BE2C (cell line): ENCODE measurements at regions not wholly inside any gene's neighbourhood (a gene's known extent, or its start where the extent isn't known, plus 50 kb on each side); places are given as distances from the start of the nearest gene placed in this dataset.

Source experiments
- DNase-seq: peaks from one replicate; pipeline ENCODE4 v3.0.0-alpha.2; 2020
- H3K27me3 ChIP-seq: fragments of 250-450 bp; sonication (Bioruptor Pico); 2 replicates; pipeline ENCODE4 v1.5.1; 2020; ENCODE audit warnings: mild to moderate bottlenecking
- H3K36me3 ChIP-seq: fragments of 250-450 bp; sonication (Bioruptor Pico); 2 replicates; pipeline ENCODE4 v1.5.1; 2020; ENCODE audit warnings: mild to moderate bottlenecking
- H3K4me1 ChIP-seq: fragments of 250-450 bp; sonication (Bioruptor Pico); 2 replicates; pipeline ENCODE4 v1.5.1; 2020
- H3K4me3 ChIP-seq: 2 replicates; pipeline ENCODE4 v1.5.1; 2011; ENCODE audit warnings: low read depth, low read length
- H3K9me3 ChIP-seq: fragments of 250-450 bp; sonication (Bioruptor Pico); 2 replicates; pipeline ENCODE4 v1.5.1; 2020
- TF ChIP-seq, protein P1 (sequence below): IDR thresholded peaks from 2 replicates; pipeline ENCODE4 v1.5.1; 2012; ENCODE audit warnings: mild to moderate bottlenecking, low read depth, low read length

GRCh38 chr4:159735281-159736207, 632.7 kb downstream of the RAPGEF2 start:
- 0 out of 2 replicates have a peak, but pooled peaks cover 4% of the 10 kb centered on the region for H3K4me1 ChIP-seq
- H3K36me3 ChIP-seq, result no peaks in the 10 kb centered on the region
- TF ChIP-seq, protein P1, sequence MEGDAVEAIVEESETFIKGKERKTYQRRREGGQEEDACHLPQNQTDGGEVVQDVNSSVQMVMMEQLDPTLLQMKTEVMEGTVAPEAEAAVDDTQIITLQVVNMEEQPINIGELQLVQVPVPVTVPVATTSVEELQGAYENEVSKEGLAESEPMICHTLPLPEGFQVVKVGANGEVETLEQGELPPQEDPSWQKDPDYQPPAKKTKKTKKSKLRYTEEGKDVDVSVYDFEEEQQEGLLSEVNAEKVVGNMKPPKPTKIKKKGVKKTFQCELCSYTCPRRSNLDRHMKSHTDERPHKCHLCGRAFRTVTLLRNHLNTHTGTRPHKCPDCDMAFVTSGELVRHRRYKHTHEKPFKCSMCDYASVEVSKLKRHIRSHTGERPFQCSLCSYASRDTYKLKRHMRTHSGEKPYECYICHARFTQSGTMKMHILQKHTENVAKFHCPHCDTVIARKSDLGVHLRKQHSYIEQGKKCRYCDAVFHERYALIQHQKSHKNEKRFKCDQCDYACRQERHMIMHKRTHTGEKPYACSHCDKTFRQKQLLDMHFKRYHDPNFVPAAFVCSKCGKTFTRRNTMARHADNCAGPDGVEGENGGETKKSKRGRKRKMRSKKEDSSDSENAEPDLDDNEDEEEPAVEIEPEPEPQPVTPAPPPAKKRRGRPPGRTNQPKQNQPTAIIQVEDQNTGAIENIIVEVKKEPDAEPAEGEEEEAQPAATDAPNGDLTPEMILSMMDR, result no peak
- no peak overlapping the region for H3K4me3 ChIP-seq
- no peaks in the 10 kb centered on the region for H3K27me3 ChIP-seq
- DNase-seq, result no peak
- H3K9me3 ChIP-seq, result no peaks in the 10 kb centered on the region

- DNase-seq, result no peak
- TF ChIP-seq, protein P1, result no peak
- H3K4me3 ChIP-seq, result no peak overlapping the region
These were observed 633.5 kb downstream of the RAPGEF2 start for GRCh38 chr4:159736411-159736810.

DNA sequence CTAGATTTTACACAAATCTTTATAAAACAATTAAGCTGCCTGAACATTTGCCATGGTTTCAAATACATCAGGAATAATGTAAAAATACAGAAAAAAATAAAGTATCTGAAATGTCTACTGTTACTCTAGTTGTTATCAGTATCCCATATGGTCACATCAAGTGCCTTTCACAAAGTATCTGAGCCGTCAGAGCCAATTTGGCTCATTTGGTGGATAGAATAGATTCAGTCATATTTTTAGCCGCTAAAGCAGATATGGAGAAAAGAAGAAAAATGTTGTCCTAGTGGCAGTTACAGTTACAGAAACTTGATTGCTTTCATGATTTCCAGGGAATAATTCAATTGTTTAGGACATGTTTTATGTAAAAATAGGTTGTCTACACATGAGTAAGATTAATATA, 641.1 kb downstream of the RAPGEF2 start:
- Histone ChIP-seq H3K4me3 (no peak overlapping the region), H3K9me3 (no peaks in the 10 kb centered on the region), H3K27me3 (no peaks in the 10 kb centered on the region), H3K4me1 (no peaks in the 10 kb centered on the region; the same call in 1 of the 2 replicates), H3K36me3 (no peaks in the 10 kb centered on the region)
- no peak for DNase-seq
- TF ChIP-seq, protein P1, result no peak

More at GRCh38 chr4:159736411-159736810, 633.5 kb downstream of the RAPGEF2 start:
- H3K9me3 ChIP-seq, result no peaks in the 10 kb centered on the region
- no peaks in the 10 kb centered on the region for H3K27me3 ChIP-seq
- 0 out of 2 replicates have a peak, but pooled peaks cover 4% of the 10 kb centered on the region for H3K4me1 ChIP-seq
- no peaks in the 10 kb centered on the region for H3K36me3 ChIP-seq

GRCh38 chr4:159747983-159748382, 645.1 kb downstream of the RAPGEF2 start:
- TF ChIP-seq, protein P1, result no peak
- Histone ChIP-seq H3K36me3 (no peaks in the 10 kb centered on the region), H3K27me3 (no peaks in the 10 kb centered on the region), H3K4me3 (no peak overlapping the region), H3K4me1 (no peaks in the 10 kb centered on the region; the same call in 1 of the 2 replicates), H3K9me3 (no peaks in the 10 kb centered on the region)
- DNase-seq, result no peak

DNA sequence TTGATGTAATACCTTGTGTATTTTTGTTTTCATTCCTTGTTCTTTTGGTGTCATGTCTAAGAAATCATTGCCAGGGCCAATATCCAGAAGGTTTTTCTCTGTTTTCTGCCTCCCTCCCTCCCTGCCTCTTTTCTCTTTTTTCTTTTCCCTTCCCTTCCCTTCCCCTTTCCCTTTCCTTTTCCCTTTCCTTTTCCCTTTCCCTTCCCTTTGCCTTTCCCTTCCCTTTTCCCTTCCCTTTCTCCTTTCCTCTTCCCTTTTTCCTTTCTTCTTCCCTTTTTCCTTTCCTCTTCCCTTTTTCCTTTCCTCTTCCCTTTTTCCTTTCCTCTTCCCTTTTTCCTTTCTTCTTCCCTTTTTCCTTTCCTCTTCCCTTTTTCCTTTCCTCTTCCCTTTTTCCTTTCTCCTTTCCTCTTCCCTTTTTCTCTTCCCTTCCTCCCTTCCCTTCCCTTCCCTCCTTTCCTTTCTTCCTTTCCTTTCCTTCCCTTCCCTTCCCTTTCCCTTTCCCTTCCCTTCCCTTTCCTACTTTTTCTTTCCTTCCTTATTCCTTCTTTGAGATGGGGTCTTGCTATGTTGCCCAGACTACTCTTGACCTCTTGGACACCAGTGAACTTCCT, 646.1 kb downstream of the RAPGEF2 start:
- TF ChIP-seq, protein P1, result no peak
- no peaks in the 10 kb centered on the region; the same call in 1 of the 2 replicates for H3K4me1 ChIP-seq
- no peak for DNase-seq
- H3K27me3 ChIP-seq, result no peaks in the 10 kb centered on the region
- H3K36me3 ChIP-seq, result no peaks in the 10 kb centered on the region
- no peaks in the 10 kb centered on the region for H3K9me3 ChIP-seq
- H3K4me3 ChIP-seq, result no peak overlapping the region
